ENCODE measurements at regions not wholly inside any gene's neighbourhood (a gene's known extent, or its start where the extent isn't known, plus 50 kb on each side); places are given as distances from the start of the nearest gene placed in this dataset.
"Not testable (repeated sequence)": the region's sequence is repeated elsewhere in the genome, so short reads cannot be mapped to it uniquely, and the experiment has no call there.

GRCh38 chr6:33892581-33893346 lies 89.0 kb upstream of the MLN start:
- no peak for DNase-seq

- DNase-seq: no peak
These were observed 84.9 kb upstream of the MLN start for GRCh38 chr6:33888664-33889200.

- no peak for DNase-seq
These were observed 84.4 kb upstream of the MLN start for GRCh38 chr6:33888183-33888582.

GRCh38 chr6:33886673-33887144 lies 82.9 kb upstream of the MLN start:
- DNase-seq: no peak

GRCh38 chr6:33885132-33886057 lies 81.6 kb upstream of the MLN start:
- DNase-seq: peak; percentile 8

- DNase-seq: not testable (repeated sequence)
These were observed 79.8 kb upstream of the MLN start for GRCh38 chr6:33883621-33884020.

GRCh38 chr6:33882154-33882553 lies 78.4 kb upstream of the MLN start:
- DNase-seq: no peak

GRCh38 chr6:33880766-33881165 lies 77.0 kb upstream of the MLN start:
- DNase-seq: no peak

GRCh38 chr6:33880104-33880678 lies 76.4 kb upstream of the MLN start:
- DNase-seq: no peak

GRCh38 chr6:33878562-33878961 lies 74.8 kb upstream of the MLN start:
- no peak for DNase-seq

- no peak for DNase-seq
These were observed 74.3 kb upstream of the MLN start for GRCh38 chr6:33877982-33878535.

- no peak for DNase-seq
These were observed 71.9 kb upstream of the MLN start for GRCh38 chr6:33875696-33876095.

- no peak for DNase-seq
These were observed 71.4 kb upstream of the MLN start for GRCh38 chr6:33875141-33875581.

- DNase-seq: no peak
These were observed 70.4 kb upstream of the MLN start for GRCh38 chr6:33874136-33874760.

- DNase-seq: no peak
These were observed 69.0 kb upstream of the MLN start for GRCh38 chr6:33872761-33873160.

GRCh38 chr6:33869826-33870423 lies 66.1 kb upstream of the MLN start:
- no peak for DNase-seq

GRCh38 chr6:33869121-33869520 lies 65.3 kb upstream of the MLN start:
- DNase-seq: no peak

- DNase-seq: no peak
These were observed 64.3 kb upstream of the MLN start for GRCh38 chr6:33868141-33868540.

- no peak for DNase-seq
These were observed 61.8 kb upstream of the MLN start for GRCh38 chr6:33865478-33866077.

GRCh38 chr6:33863723-33864440 lies 60.1 kb upstream of the MLN start:
- DNase-seq: no peak

- DNase-seq: no peak
These were observed 59.3 kb upstream of the MLN start for GRCh38 chr6:33863084-33863483.
